ENCODE measurements at regions not wholly inside any gene's neighbourhood (a gene's known extent, or its start where the extent isn't known, plus 50 kb on each side); places are given as distances from the start of the nearest gene placed in this dataset.

GRCh38 chr2:64338910-64339500 is 115.0 kb upstream of the LGALSL start:
- Histone ChIP-seq H3K27ac (ENCODE audit: low read length) (no peak overlapping the region), H3K9me2 (replicated peaks; ENCODE audit: insufficient read depth, low read length) (no peaks in the 10 kb centered on the region), H3K4me3 (ENCODE audit: low read length) (no peak overlapping the region), H4K20me1 (ENCODE audit: insufficient read depth, low read length) (no peaks in the 10 kb centered on the region), H3K9ac (ENCODE audit: low read length) (no peak overlapping the region), H3K4me1 (ENCODE audit: low read length) (no peaks in the 10 kb centered on the region), H3K9me3 (replicated peaks; ENCODE audit: insufficient read depth, low read length) (no peaks in the 10 kb centered on the region), H3K27me3 (replicated peaks; ENCODE audit: insufficient read depth, low read length) (no peaks in the 10 kb centered on the region), H2AFZ (ENCODE audit: low read length) (no peak overlapping the region), H3K4me2 (ENCODE audit: low read depth, low read length) (no peak overlapping the region), H3K36me3 (replicated peaks; ENCODE audit: insufficient read depth, low read length) (no peaks in the 10 kb centered on the region), H3F3A (ENCODE audit: insufficient read depth, low read length) (no peaks in the 10 kb centered on the region), H3K79me2 (ENCODE audit: low read length) (no peaks in the 10 kb centered on the region)
- TF ChIP-seq EZH2phosphoT487 (IDR thresholded peaks at IDR 0.05; ENCODE audit: low read length) = no peak
- no peak for TF ChIP-seq EZH2 (optimal IDR thresholded peaks at IDR 0.05; ENCODE audit: low read depth, low read length)
- TF ChIP-seq CTCF (IDR thresholded peaks at IDR 0.05; ENCODE audit: low read length) = no peak
- no peak for DNase-seq

- Histone ChIP-seq H3K4me2 (ENCODE audit: low read depth, low read length) (no peak overlapping the region), H3K36me3 (replicated peaks; ENCODE audit: insufficient read depth, low read length) (no peaks in the 10 kb centered on the region), H3K9ac (ENCODE audit: low read length) (no peak overlapping the region), H3F3A (ENCODE audit: insufficient read depth, low read length) (no peaks in the 10 kb centered on the region), H2AFZ (ENCODE audit: low read length) (no peak overlapping the region), H3K4me1 (ENCODE audit: low read length) (no peaks in the 10 kb centered on the region), H3K27ac (ENCODE audit: low read length) (no peak overlapping the region), H3K79me2 (ENCODE audit: low read length) (no peaks in the 10 kb centered on the region), H3K4me3 (ENCODE audit: low read length) (no peak overlapping the region), H3K9me3 (replicated peaks; ENCODE audit: insufficient read depth, low read length) (no peaks in the 10 kb centered on the region), H4K20me1 (ENCODE audit: insufficient read depth, low read length) (no peaks in the 10 kb centered on the region), H3K9me2 (replicated peaks; ENCODE audit: insufficient read depth, low read length) (no peaks in the 10 kb centered on the region), H3K27me3 (replicated peaks; ENCODE audit: insufficient read depth, low read length) (no peaks in the 10 kb centered on the region)
- no peak for DNase-seq
- TF ChIP-seq EZH2 (optimal IDR thresholded peaks at IDR 0.05; ENCODE audit: low read depth, low read length) (no peak), CTCF (IDR thresholded peaks at IDR 0.05; ENCODE audit: low read length) (no peak), EZH2phosphoT487 (IDR thresholded peaks at IDR 0.05; ENCODE audit: low read length) (no peak)
These were observed 112.5 kb upstream of the LGALSL start for GRCh38 chr2:64341461-64341860.

DNA sequence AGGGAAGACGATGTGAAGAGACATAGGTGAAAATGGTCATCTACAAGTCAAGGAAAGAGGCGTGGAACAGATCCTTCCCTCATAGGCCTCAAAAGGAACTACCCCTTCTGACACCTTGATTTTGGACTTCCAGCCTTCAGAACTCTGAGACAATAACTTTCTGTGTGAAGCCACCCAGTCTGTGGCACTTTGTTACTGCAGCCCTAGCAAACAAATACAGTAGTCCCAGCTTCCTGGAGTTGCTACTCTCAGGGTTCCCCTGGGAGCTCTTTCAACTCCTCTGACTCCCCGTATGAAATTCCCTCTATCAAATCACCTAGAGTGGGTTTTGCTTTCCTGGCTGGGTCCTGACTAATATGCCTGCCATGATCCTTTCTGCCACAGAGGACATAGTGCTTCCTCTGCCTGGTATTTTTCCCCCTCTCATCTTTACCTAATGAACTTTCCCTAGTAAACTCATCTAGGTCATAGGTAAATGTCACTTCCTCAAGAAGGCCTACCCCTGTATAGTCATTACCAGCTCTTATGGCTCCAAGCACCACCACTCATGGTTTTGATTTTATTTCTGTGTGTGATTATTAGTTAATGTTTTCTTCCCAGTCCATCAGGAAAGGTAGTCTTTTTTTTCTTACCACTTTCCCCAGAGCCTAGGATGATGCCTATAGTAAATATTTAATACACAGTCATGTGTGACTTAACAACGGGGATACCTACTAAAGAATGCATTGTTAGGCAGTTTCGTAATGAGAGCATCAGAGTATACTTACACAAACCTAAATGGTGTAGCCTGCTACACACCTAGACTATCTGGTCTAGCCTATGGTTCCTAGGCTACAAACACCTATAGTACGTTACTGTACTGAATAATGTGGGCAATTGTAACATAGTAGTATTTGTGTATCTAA is 111.5 kb upstream of the LGALSL start:
- Histone ChIP-seq H3K4me2 (ENCODE audit: low read depth, low read length) (no peak overlapping the region), H4K20me1 (ENCODE audit: insufficient read depth, low read length) (no peaks in the 10 kb centered on the region), H3K4me3 (ENCODE audit: low read length) (no peak overlapping the region), H2AFZ (ENCODE audit: low read length) (no peak overlapping the region), H3K9me2 (replicated peaks; ENCODE audit: insufficient read depth, low read length) (no peaks in the 10 kb centered on the region), H3K27ac (ENCODE audit: low read length) (no peak overlapping the region), H3F3A (ENCODE audit: insufficient read depth, low read length) (no peaks in the 10 kb centered on the region), H3K4me1 (ENCODE audit: low read length) (no peaks in the 10 kb centered on the region), H3K9me3 (replicated peaks; ENCODE audit: insufficient read depth, low read length) (no peaks in the 10 kb centered on the region), H3K9ac (ENCODE audit: low read length) (no peak overlapping the region), H3K27me3 (replicated peaks; ENCODE audit: insufficient read depth, low read length) (no peaks in the 10 kb centered on the region), H3K36me3 (replicated peaks; ENCODE audit: insufficient read depth, low read length) (no peaks in the 10 kb centered on the region), H3K79me2 (ENCODE audit: low read length) (no peaks in the 10 kb centered on the region)
- DNase-seq = no peak
- no peak for TF ChIP-seq CTCF (IDR thresholded peaks at IDR 0.05; ENCODE audit: low read length)
- no peak for TF ChIP-seq EZH2 (optimal IDR thresholded peaks at IDR 0.05; ENCODE audit: low read depth, low read length)
- TF ChIP-seq EZH2phosphoT487 (IDR thresholded peaks at IDR 0.05; ENCODE audit: low read length) = no peak
